Upper lobe of right lung (tissue), 1 donor: ENCODE measurements at regions not wholly inside any gene's neighbourhood (a gene's known extent, or its start where the extent isn't known, plus 50 kb on each side); places are given as distances from the start of the nearest gene placed in this dataset.

ENCODE experiments used
- ATAC-seq: fragments of 200-7000 bp; cut with Tn5 transposase; one replicate; pipeline ENCODE4 v1.9.1; 2020; ENCODE audit warnings: mild to moderate bottlenecking, moderate library complexity
- DNase-seq: peaks from one replicate; pipeline ENCODE4 v3.0.0-alpha.2; 2020
- H3K27ac ChIP-seq: fragments of 200-600 bp; one replicate; pipeline ENCODE4 v1.8.0; 2022
- H3K27me3 ChIP-seq: fragments of 200-600 bp; one replicate; pipeline ENCODE4 v1.8.0; 2022; ENCODE audit warnings: mild to moderate bottlenecking
- H3K36me3 ChIP-seq: fragments of 200-600 bp; one replicate; pipeline ENCODE4 v1.8.0; 2022
- H3K4me1 ChIP-seq: fragments of 200-600 bp; one replicate; pipeline ENCODE4 v1.8.0; 2022
- H3K4me3 ChIP-seq: fragments of 200-600 bp; one replicate; pipeline ENCODE4 v1.8.0; 2022; ENCODE audit warnings: mild to moderate bottlenecking
- H3K9me3 ChIP-seq: fragments of 200-600 bp; one replicate; pipeline ENCODE4 v1.8.0; 2022
- intact Hi-C: fragments of 100-400 bp; cut with DNase I; formaldehyde crosslinking; loops from one replicate; pipeline ENCODE4 v1.11.0; 2022
- TF ChIP-seq, protein P1 (sequence below): fragments of 200-600 bp; IDR thresholded peaks from one replicate; pipeline ENCODE4 v1.8.0; 2022; ENCODE audit warnings: antibody characterized with exemption
- donor health status: DM: no; HTN: yes; CAD: no; lungs with severe emphysema.

DNA sequence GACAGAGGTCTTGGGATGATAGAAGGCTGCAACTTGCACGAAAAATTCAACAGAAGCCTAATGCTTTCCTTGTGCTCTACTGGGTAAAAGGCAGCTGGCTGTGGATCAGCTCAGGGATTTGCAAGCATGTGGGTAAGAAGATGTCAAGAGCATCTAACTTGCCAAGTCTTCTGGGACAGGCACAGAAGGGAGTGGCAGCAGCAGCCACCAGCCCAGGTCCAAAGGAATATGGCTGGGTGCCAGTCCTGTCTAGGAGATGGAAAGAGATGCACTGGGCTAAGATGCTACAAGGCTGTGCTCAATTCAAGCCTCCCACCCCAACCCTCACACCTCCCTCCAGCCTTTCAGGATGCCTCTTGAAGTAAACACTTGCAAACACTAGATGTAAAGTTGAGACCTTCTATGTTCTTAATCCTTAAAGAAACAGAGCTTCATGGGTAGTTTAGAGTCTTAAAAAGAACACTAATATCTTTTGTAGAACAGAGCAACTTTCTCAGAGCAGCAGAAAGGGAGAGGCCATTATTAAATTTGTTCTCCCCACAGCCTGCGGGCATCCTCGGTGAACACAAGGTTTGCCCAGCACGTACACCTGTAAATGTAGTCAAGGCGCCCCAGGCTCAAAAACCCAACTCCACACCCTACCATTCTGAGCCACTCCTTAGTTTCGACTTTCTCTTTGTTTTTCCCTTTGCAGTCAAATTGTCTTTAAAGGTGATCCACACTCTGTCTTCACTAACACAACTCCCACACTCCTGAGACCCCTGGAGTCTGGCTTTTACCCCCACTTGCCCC, 64.6 kb upstream of the BCAR3 start:
- DNase-seq = no peak
- no peak overlapping the region for H3K4me3 ChIP-seq
- no peaks in the 10 kb centered on the region for H3K27me3 ChIP-seq
- TF ChIP-seq, protein P1, sequence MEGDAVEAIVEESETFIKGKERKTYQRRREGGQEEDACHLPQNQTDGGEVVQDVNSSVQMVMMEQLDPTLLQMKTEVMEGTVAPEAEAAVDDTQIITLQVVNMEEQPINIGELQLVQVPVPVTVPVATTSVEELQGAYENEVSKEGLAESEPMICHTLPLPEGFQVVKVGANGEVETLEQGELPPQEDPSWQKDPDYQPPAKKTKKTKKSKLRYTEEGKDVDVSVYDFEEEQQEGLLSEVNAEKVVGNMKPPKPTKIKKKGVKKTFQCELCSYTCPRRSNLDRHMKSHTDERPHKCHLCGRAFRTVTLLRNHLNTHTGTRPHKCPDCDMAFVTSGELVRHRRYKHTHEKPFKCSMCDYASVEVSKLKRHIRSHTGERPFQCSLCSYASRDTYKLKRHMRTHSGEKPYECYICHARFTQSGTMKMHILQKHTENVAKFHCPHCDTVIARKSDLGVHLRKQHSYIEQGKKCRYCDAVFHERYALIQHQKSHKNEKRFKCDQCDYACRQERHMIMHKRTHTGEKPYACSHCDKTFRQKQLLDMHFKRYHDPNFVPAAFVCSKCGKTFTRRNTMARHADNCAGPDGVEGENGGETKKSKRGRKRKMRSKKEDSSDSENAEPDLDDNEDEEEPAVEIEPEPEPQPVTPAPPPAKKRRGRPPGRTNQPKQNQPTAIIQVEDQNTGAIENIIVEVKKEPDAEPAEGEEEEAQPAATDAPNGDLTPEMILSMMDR = no peak
- peaks cover 19% of the 10 kb centered on the region for H3K4me1 ChIP-seq
- intact Hi-C loops = no loop called here
- no peaks in the 10 kb centered on the region for H3K9me3 ChIP-seq
- H3K36me3 ChIP-seq = no peaks in the 10 kb centered on the region
- no peak for ATAC-seq
- no peak overlapping the region for H3K27ac ChIP-seq

DNA sequence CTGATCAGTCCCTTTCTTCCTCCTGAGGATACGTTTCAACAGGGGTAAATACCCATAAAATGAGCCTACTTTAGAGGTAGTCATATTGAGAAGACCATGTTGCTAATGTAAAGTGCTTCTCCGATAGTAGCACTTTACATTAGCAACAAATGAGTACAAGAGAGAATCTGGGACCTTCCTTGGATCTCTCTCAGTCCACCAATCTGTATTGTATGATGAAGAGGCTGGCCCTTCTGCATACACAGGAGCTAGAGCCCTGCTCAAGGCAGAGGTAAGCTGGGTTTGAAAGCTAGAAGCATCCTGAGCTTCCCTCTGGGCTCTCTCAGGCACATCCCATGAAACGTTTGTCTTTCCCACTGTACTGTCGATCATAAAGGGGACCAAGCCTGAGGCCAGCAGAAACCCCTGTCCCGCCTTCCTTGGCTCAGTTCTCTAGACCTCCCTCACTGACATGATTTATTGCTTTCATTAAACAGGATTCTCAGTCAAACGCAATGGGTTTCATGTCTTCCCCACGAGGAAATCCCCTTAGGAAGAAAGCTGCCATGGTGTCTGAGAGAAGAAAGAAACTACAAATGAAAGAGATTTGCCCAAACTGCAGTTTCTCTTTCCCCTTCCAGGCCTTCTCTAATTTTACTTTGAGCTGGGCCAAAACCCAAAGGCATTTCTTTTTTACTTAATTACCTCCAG, 62.8 kb upstream of the BCAR3 start:
- Histone ChIP-seq H3K27ac (no peak overlapping the region), H3K27me3 (no peaks in the 10 kb centered on the region), H3K4me1 (peaks cover 11% of the 10 kb centered on the region), H3K9me3 (no peaks in the 10 kb centered on the region), H3K36me3 (no peaks in the 10 kb centered on the region), H3K4me3 (no peak overlapping the region)
- ATAC-seq (no peak), DNase-seq (no peak)
- TF ChIP-seq, protein P1 = no peak
- intact Hi-C loops = no loop called here

DNA sequence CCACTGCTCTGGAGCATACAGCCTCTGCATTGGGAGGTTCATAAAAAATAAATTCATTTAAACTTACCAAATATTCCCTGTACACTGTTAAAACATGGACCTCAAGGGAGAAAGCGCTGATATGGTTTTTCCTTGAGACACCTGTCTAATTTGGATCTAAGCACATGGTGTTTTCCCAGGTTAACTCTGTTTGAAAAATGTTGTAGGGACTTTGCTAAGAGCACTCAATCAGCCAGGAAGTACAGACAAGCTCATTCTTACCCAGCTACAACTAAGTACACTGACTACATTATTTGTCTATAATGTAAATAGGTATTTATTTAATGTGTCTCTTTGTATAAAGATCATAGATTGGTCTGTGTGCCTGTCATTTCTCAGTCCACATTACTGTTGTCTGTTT, 61.8 kb upstream of the BCAR3 start:
- intact Hi-C loops = no loop called here
- TF ChIP-seq, protein P1 = no peak
- Histone ChIP-seq H3K27ac (no peak overlapping the region), H3K36me3 (no peaks in the 10 kb centered on the region), H3K9me3 (no peaks in the 10 kb centered on the region), H3K4me3 (no peak overlapping the region), H3K27me3 (no peaks in the 10 kb centered on the region), H3K4me1 (peaks cover 10% of the 10 kb centered on the region)
- ATAC-seq (no peak), DNase-seq (no peak)

DNA sequence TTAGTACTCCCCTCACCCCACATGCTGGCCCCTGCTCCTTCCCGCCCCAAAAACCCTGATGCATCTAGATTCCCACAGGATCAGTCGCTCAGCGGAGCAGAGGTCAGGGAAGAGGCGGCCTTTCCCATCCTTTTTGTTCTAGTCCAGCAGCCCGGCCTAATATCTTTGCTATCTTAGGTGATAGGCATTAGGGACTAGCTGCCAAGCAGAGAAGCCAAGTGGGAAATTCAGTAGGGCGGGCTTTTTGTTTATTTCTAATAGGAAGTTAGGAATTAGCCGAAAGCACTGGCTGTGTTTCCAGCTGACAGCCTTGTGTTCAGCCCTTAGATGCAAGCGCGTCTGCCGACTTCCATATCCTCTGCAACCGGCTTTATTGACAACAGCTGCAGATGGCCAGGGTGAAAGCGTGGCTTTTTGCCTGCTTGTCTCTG, 59.0 kb upstream of the BCAR3 start:
- no peak for DNase-seq
- no peaks in the 10 kb centered on the region for H3K27me3 ChIP-seq
- no peaks in the 10 kb centered on the region for H3K36me3 ChIP-seq
- TF ChIP-seq, protein P1 = no peak
- intact Hi-C loops = no loop called here
- H3K27ac ChIP-seq = no peak overlapping the region
- no peak overlapping the region for H3K4me3 ChIP-seq
- peak; percentile 23 for ATAC-seq
- no peaks in the 10 kb centered on the region for H3K9me3 ChIP-seq
- H3K4me1 ChIP-seq = peaks cover 10% of the 10 kb centered on the region

DNA sequence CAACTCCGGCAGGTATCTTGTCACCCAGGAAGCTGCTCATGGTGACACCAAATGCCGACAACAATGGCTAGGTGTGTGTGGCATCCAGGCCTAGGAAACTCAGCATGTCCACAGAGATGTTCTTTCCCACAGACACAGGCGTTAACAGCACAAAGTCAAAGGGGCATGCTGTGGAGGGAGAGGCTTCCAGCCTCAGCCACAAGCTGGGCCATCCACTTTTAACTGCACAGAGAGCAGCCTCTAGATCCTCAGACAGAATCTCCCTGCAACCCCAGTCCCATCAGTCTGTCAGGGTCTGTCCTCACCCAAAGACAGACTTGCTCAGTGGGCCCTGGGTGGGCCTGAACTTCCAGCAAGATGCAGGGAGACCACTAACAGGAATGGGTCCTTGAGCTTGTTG, 58.5 kb upstream of the BCAR3 start:
- ATAC-seq = no peak
- TF ChIP-seq, protein P1 = no peak
- Histone ChIP-seq H3K9me3 (no peaks in the 10 kb centered on the region), H3K27ac (no peak overlapping the region), H3K36me3 (no peaks in the 10 kb centered on the region), H3K27me3 (no peaks in the 10 kb centered on the region), H3K4me1 (peaks cover 10% of the 10 kb centered on the region), H3K4me3 (no peak overlapping the region)
- DNase-seq = no peak
- intact Hi-C loops = no loop called here
